B cell (primary cell): ENCODE measurements at regions not wholly inside any gene's neighbourhood (a gene's known extent, or its start where the extent isn't known, plus 50 kb on each side); places are given as distances from the start of the nearest gene placed in this dataset.

Source experiments
- EZH2 ChIP-seq: IDR thresholded peaks from 2 replicates; pipeline ENCODE4 v1.6.1; 2012; ENCODE audit warnings: borderline replicate concordance, low read depth, mild to moderate bottlenecking, moderate library complexity, low read length; ENCODE audit not compliant: insufficient read depth, poor library complexity, severe bottlenecking
- TF ChIP-seq, protein P1 (sequence below): fragments of 200-600 bp; IDR thresholded peaks from one replicate; pipeline ENCODE4 v1.8.0; 2022; ENCODE audit warnings: antibody characterized with exemption, mild to moderate bottlenecking

DNA sequence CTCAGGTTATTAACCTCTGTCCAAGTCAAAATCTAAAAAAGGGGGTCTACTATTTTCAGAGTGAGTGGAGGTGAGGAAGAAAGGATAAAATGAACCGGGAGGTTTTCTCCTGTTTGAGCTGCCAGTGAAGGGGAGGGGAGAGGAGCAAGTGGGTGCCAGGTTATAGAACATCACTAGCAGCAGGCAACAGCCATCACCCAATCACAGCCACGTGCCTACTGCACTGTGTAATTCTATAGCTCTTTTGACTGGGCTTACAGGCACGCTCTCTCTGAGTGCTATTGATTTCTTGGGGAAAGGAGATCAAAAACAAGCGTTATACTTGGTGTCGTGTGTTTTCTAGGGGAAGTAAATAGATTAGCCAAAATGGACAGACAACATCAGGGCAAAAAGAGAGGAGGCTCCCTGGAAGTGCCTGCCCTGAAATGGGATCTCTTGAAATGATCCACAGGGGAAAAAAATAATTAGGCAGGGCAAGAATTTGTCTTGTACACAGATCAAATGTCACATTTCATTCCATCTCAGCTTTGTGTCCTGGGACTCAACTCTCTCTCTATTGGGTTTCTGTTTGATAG is 300.5 kb upstream of the LCORL start:
- TF ChIP-seq, protein P1, sequence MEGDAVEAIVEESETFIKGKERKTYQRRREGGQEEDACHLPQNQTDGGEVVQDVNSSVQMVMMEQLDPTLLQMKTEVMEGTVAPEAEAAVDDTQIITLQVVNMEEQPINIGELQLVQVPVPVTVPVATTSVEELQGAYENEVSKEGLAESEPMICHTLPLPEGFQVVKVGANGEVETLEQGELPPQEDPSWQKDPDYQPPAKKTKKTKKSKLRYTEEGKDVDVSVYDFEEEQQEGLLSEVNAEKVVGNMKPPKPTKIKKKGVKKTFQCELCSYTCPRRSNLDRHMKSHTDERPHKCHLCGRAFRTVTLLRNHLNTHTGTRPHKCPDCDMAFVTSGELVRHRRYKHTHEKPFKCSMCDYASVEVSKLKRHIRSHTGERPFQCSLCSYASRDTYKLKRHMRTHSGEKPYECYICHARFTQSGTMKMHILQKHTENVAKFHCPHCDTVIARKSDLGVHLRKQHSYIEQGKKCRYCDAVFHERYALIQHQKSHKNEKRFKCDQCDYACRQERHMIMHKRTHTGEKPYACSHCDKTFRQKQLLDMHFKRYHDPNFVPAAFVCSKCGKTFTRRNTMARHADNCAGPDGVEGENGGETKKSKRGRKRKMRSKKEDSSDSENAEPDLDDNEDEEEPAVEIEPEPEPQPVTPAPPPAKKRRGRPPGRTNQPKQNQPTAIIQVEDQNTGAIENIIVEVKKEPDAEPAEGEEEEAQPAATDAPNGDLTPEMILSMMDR, result no peak
- TF ChIP-seq EZH2, result no peak
